ENCODE measurements at regions not wholly inside any gene's neighbourhood (a gene's known extent, or its start where the extent isn't known, plus 50 kb on each side); places are given as distances from the start of the nearest gene placed in this dataset.

DNA sequence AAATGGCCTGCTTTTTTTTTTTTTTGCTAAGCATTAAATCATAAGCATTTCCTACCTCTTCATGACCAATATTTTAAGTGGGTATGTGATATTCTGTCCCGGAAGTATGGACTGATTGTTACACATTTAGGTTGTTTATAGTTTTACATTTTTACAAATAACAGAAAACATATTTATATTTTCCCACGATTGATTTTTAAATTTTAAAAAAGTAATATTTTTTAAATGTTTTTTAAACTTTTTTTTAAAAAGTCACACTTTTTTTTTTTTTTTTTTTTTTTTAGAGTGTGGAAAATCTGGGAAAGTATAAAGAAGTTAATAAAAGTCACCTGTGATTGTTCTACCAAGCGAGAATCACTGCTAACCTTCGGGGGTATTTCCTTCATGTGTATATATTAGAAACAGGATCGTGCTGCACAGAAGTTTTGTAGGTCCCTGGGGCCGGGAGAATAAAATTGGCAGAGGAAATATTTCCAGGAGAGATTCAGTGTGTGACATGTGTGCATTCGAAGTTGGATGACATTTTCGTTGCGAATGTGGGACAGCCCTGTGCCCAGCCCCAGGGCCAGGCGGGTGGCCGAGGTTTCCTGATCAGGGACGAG, 173.1 kb downstream of the CDC5L start:
- DNase-seq (ENCODE audit: low spot score) = no peak

GRCh38 chr6:44561060-44561623, 173.6 kb downstream of the CDC5L start:
- DNase-seq (ENCODE audit: low spot score) = no peak

DNA sequence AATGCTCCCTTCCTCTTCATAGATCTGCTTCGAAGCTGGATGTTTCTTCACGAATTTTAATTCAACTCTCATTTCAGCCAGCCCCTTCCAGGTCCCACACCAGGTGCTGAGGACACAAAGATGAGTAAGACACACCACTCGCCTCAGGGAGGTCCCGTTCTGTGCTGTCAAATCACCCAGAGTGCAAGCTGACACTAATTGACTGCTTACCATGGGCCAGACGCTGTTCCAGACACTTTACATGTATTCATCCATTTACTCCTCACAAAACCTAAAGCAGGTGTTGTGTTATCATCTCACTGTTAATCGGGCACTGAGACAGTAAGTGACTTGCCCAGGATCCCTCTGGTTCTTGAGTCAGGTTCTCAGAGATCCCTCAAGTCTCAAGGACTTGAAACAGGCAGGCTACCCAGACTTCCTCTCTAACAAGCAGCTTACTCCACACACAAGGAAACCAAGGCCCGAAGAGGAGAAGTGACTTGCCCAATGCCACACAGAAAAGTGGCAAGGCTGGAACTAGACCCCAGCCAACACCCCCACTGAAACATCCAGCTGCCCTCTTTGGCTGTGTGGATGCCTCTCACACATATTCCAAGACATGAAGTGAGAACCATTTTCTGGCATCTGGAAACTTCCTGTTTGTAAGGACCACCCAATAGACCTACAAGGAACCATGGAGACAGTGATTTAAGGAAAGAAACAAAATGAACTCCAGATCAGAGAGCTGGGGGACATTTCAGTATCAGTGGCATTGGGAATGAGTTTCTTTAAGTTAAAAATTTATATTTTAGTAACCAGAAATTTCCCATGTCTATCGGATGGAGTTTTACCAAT, 174.5 kb downstream of the CDC5L start:
- DNase-seq (ENCODE audit: low spot score) = no peak

DNA sequence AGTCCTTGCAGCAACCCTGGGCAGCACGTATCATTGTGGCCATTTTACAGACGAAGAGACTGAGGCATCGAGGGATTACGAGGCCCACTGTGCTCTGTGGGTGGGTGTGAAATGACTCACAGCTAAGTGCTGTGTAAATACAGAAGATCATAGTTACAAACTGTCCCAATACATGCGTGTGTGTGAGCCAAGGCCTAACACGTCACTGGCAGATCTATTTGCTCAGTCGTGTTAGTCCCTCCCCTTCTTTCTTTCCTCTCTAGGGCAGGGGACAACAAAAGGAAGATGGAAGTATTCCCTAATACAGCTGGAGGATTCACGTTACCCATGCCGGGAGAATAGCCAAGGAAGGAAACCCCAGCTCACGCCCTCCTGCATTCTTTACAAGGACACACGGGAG, 175.9 kb downstream of the CDC5L start:
- no peak for DNase-seq (ENCODE audit: low spot score)

DNA sequence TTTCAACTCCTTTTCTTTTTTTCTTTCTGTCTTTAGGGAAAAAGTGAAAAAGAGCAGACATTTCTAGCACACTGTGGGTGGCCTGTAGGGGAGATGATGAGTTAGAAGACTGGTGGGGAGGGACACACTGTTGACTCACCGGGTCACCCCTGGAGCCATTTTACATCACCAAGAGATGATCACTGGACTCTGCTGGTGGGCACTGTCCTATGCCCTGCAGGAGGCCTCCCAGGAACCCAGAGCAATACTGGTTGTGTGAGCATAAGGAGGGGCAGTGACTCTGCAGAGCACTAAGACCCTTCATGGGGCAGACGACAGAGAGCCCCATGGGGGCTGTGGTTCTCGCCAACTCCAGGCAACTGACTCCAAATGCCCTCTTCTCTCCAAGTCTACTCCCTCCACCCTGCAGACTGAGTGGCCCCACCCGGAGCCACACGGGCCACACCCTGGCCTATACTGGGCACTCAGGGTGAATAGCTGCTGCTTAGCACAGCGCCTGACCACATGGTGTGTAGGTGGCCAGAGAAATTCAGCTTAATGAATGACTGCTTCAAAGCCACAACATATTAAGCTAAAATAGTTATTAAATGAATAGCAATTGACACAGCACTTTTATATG, 177.5 kb downstream of the CDC5L start:
- DNase-seq (ENCODE audit: low spot score) = no peak

GRCh38 chr6:44567406-44567805, 179.9 kb downstream of the CDC5L start:
- DNase-seq (ENCODE audit: low spot score) = no peak

DNA sequence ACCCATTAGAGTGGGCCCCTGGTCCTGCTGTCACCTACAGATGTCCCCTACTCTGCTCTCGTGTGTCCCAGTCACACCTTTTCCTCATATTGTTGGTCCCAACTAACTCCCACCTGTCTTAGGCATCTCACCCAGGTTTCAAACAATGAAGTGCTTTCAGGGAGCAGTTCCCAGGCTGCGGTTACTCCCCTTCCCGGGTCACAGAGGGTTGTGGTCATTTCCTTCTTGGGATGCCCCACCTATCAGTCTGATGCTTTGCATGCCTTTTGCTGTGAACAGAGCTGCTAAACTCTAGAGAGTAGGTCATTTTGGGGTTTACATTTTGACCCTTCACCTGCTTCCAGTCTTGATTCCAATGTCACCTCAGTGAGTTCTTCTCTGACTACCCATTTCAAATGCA, 181.6 kb downstream of the CDC5L start:
- no peak for DNase-seq (ENCODE audit: low spot score)

GRCh38 chr6:44569931-44570385, 182.5 kb downstream of the CDC5L start:
- no peak for DNase-seq (ENCODE audit: low spot score)

- DNase-seq (ENCODE audit: low spot score) = no peak
Measured at GRCh38 chr6:44571510-44571909, 184.0 kb downstream of the CDC5L start.

GRCh38 chr6:44572346-44572745, 184.8 kb downstream of the CDC5L start:
- DNase-seq (ENCODE audit: low spot score) = no peak

DNA sequence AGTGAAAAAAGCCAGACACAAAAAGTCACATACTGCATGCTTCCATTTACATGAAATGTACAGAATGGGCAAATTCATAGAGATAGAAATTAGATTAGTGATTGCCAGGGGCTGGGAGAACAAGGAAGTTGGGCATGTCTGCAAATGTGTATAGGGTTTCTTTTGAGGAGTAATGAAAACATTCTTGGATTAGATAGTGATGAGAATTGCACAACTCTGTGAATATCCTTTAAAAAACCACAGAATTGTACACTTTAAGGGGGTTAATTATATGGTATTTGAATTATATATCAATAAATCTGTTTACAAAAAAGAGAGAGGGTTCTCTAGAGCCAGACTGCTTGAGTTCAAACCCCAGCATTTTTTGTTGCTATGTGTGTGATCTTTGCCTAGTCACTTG, 188.1 kb downstream of the CDC5L start:
- DNase-seq (ENCODE audit: low spot score) = no peak

DNA sequence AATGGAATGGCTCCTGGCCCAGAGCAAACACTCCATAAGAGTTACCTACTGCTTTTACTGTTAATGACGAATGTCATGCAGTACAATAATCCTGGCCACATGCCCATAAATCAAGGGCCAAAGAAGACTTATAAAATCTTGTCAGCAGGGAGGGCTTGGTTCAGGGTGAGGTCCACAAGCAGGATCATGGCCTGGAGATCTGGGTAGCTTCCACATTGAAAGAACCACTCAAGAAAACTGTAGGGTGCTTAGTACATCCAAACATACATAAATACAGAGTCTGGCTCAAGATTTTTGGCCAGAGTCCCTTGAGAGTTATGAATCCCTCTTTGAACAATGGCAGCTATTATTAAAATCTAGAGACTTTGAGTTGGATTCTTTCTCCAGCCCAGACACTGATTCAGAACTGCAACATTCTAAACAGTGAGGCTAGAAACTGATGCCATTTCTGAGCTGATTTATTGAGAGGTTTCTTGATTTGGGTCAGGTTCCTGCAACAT, 188.7 kb downstream of the CDC5L start:
- no peak for DNase-seq (ENCODE audit: low spot score)

DNA sequence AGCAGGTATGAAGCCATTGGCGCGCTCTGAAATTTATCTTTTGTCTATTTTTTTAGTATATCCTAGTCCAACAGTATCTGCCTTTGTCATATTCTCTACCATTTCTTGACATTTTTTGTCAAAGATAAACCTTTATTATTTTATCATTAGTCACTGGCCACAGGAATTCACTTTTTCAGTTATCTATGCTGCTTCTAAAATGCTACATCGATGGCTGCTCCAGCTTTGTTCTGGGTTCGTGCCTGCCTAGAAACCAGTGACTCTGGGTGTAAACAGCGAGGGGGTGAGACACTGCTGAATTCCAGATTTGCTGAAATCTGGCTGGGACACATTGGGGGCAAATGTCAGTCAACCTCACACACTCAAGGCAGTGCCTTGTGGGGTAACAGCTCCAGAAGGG, 193.4 kb downstream of the CDC5L start:
- DNase-seq (ENCODE audit: low spot score) = no peak

- DNase-seq (ENCODE audit: low spot score) = no peak
Measured at GRCh38 chr6:44582930-44583329, 195.4 kb downstream of the CDC5L start.

DNA sequence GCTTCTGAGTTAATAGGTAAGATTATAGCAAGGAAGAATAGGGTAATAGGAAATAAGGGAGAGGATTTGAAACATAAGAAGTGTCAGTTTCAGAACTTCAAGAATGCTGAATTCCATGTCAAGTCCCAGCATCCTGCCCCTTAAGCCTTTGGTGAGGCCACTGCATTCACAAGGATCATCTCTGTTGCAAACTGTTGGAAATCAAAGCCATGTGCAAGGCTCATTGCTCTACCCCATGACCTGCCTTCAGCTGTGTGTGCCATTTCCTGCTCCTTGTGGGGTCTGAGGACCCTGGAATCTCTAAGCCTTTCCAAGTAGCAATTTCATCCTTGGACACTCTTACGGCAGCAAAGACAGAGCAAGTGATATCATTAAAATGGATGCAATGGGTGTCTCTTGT, 203.0 kb downstream of the CDC5L start:
- no peak for DNase-seq (ENCODE audit: low spot score)

GRCh38 chr6:44593539-44593944, 206.0 kb downstream of the CDC5L start:
- DNase-seq (ENCODE audit: low spot score) = peak; percentile 77

DNA sequence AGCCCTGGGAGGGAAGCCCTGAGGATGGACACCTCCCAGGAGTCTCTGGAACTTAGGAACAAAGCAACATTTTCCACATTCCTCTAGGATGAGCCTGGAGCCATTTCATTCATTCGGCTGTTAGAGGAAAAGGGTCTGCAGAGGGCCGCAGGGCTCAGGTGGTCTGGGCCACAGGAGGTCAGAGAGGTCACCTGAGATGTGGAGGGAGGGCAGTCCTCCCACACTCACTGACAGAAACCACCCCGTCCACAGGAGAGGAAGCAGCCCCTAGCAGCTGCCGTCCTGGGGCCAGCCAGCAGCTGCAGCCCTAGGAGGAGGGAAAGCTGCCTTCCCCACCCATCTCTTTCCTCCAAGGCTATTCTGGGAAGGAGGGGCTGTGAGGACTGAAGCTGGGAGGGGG, 207.0 kb downstream of the CDC5L start:
- no peak for DNase-seq (ENCODE audit: low spot score)

DNA sequence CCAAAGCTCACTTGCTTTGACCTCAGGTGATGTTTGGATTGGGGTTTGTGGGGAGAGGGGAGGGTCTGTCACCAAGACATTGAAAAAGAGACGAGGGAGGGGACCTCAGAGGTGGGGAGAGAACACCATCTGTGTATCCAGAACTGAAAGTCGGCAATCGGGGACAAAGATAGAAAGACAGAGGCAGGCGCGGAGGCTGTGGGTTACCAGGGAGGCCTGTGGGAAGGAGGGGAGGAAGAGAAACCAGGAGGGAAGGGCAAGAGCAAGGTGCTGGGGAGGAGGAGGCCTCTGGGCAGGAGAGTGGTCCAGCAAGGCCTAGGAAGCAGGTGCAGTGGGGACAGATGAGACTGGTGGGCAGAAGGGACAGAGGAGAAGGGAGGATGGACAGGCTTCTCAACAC, 211.2 kb downstream of the CDC5L start:
- no peak for DNase-seq (ENCODE audit: low spot score)

GRCh38 chr6:44599672-44600071, 212.2 kb downstream of the CDC5L start:
- DNase-seq (ENCODE audit: low spot score) = no peak

- no peak for DNase-seq (ENCODE audit: low spot score)
Measured at GRCh38 chr6:44603044-44603686, 215.7 kb downstream of the CDC5L start.

DNA sequence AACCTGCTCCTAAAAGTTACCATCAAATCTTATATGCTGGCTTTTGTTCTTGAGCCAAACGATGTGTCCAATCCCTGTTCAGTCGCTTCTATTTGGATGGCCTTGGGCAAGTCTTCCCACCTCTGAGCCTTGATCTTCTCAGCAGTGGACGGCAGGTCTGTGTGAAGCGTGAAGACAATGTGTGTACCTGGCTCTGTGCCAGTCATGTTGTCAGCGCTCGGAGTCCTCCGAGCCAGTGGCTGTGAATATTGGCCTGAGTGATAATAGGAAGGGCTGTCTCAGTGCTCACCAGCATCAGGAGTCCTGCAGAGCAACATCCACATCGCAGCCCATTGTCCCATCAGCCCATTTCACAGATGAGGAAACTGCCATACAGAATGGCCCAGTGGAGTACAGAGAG, 219.0 kb downstream of the CDC5L start:
- DNase-seq (ENCODE audit: low spot score) = no peak

DNA sequence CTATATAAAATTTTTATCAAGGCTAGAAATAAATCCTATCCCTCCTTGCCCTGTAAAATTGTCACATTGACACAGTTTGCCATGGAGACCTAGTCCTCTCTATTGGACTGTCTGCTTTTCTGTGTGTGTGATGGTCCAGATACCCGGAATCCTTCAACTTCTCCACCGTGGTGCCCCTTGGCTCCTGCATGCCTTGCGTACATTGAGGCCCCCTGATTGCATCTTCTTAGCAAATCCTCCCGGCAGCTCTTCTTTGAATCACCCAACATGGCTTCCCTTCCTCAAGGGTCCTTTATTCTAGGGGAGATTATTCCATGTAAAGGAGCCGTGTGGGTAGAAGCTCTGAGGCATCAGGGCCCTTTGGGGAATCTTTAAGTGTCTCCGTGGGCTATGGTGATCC, 219.5 kb downstream of the CDC5L start:
- no peak for DNase-seq (ENCODE audit: low spot score)
